ENCODE measurements at regions not wholly inside any gene's neighbourhood (a gene's known extent, or its start where the extent isn't known, plus 50 kb on each side); places are given as distances from the start of the nearest gene placed in this dataset.

- TF ChIP-seq CTCF (IDR thresholded peaks at IDR 0.05) (no peak), POLR2A (IDR thresholded peaks at IDR 0.05) (no peak), EP300 (IDR thresholded peaks at IDR 0.05; ENCODE audit: low read depth) (no peak)
These were observed 138.3 kb upstream of the PLET1 start for GRCh38 chr11:112398798-112399478.

Measured in transverse colon (tissue), 3 donors.